SU-DHL-6 (cell line): ENCODE measurements at regions not wholly inside any gene's neighbourhood (a gene's known extent, or its start where the extent isn't known, plus 50 kb on each side); places are given as distances from the start of the nearest gene placed in this dataset.

ENCODE experiments used
- EZH2phosphoT487 ChIP-seq: fragments of 200-600 bp; sonication (generic), shearing (Covaris generic); conservative IDR thresholded peaks from 2 replicates; pipeline ENCODE4 v1.6.1; 2018; ENCODE audit warnings: mild to moderate bottlenecking, antibody characterized with exemption, low read length, moderate library complexity, mixed read lengths
- TF ChIP-seq, protein P1 (sequence below): fragments of 200-600 bp; sonication (generic); IDR thresholded peaks from one replicate; pipeline ENCODE4 v1.5.1; 2017; ENCODE audit warnings: antibody characterized with exemption, mild to moderate bottlenecking, low read length, moderate library complexity; ENCODE audit not compliant: insufficient read depth, poor library complexity, severe bottlenecking

DNA sequence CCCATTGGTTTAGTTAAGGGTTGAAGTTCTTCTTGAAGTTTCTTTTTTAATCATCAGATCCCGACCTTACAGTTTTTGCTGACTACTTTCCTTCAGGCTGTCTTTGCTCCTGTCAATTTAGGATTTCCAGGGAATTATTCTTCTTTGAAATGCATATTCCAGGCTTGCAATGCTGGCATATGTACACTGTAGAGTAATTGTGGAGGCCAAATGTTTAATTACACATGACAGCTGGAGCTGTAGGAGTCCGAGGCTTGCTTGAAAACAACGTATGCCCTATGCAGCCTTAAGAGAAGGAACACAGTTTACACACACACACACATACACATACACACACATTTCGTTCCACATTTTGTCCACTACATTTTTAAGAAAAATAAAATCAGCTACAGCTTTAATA, 602.3 kb downstream of the TMEM182 start:
- TF ChIP-seq, protein P1, sequence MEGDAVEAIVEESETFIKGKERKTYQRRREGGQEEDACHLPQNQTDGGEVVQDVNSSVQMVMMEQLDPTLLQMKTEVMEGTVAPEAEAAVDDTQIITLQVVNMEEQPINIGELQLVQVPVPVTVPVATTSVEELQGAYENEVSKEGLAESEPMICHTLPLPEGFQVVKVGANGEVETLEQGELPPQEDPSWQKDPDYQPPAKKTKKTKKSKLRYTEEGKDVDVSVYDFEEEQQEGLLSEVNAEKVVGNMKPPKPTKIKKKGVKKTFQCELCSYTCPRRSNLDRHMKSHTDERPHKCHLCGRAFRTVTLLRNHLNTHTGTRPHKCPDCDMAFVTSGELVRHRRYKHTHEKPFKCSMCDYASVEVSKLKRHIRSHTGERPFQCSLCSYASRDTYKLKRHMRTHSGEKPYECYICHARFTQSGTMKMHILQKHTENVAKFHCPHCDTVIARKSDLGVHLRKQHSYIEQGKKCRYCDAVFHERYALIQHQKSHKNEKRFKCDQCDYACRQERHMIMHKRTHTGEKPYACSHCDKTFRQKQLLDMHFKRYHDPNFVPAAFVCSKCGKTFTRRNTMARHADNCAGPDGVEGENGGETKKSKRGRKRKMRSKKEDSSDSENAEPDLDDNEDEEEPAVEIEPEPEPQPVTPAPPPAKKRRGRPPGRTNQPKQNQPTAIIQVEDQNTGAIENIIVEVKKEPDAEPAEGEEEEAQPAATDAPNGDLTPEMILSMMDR, result no peak
- TF ChIP-seq EZH2phosphoT487, result no peak
